Fibroblast of villous mesenchyme (primary cell): ENCODE measurements at regions not wholly inside any gene's neighbourhood (a gene's known extent, or its start where the extent isn't known, plus 50 kb on each side); places are given as distances from the start of the nearest gene placed in this dataset.

Experiments
- DNase-seq: peaks from one replicate; pipeline ENCODE4 v3.0.0-alpha.2; 2010; ENCODE audit warnings: low read depth
- H3K4me3 ChIP-seq: 2 replicates; pipeline ENCODE4 v1.5.1; 2011; ENCODE audit warnings: low read depth, mild to moderate bottlenecking, low read length
- CTCF ChIP-seq: IDR thresholded peaks from 2 replicates; pipeline ENCODE4 v1.5.1; 2012; ENCODE audit warnings: low read depth, mild to moderate bottlenecking, low read length; ENCODE audit not compliant: insufficient read depth

GRCh38 chrX:139206914-139207313 lies 323.6 kb upstream of the F9 start:
- TF ChIP-seq CTCF, result no peak
- no peak overlapping the region for H3K4me3 ChIP-seq
- DNase-seq, result no peak

- peak overlapping the region; percentile 25 for H3K4me3 ChIP-seq
- no peak for DNase-seq
- TF ChIP-seq CTCF, result no peak
These were observed 325.5 kb upstream of the F9 start for GRCh38 chrX:139204898-139205667.

- DNase-seq, result no peak
- peak overlapping the region; percentile 25 for H3K4me3 ChIP-seq
- no peak for TF ChIP-seq CTCF
These were observed 326.0 kb upstream of the F9 start for GRCh38 chrX:139204571-139204897.

- peak overlapping the region; percentile 37 for H3K4me3 ChIP-seq
- no peak for DNase-seq
- TF ChIP-seq CTCF, result no peak
These were observed 326.6 kb upstream of the F9 start for GRCh38 chrX:139203651-139204570.

- no peak overlapping the region for H3K4me3 ChIP-seq
- DNase-seq, result no peak
- no peak for TF ChIP-seq CTCF
These were observed 327.7 kb upstream of the F9 start for GRCh38 chrX:139202742-139203420.

GRCh38 chrX:139201924-139202323 lies 328.6 kb upstream of the F9 start:
- no peak for TF ChIP-seq CTCF
- no peak overlapping the region for H3K4me3 ChIP-seq
- DNase-seq, result no peak
